Body of pancreas (tissue), 4 donors: ENCODE measurements at regions not wholly inside any gene's neighbourhood (a gene's known extent, or its start where the extent isn't known, plus 50 kb on each side); places are given as distances from the start of the nearest gene placed in this dataset.

Experiments used
- ATAC-seq: fragments of 150-250 bp; one replicate; pipeline ENCODE4 v1.9.1; 2016
- DNase-seq, 4 donors: peaks; one replicate each; pipeline ENCODE4 v3.0.0-alpha.2; 2019
- H3K27ac ChIP-seq, 4 donors: fragments of 200-600 bp; sonication (generic); 1 replicate in 3 of 4; 2 replicates in 1 of 4; pipeline versions ENCODE4 v1.5.1 to v1.6.1; 2016 to 2019; ENCODE audit warnings: mild to moderate bottlenecking in 1 of 4, mixed read lengths in 1 of 4, moderate library complexity in 1 of 4
- H3K27me3 ChIP-seq, 2 donors: fragments of 200-600 bp; sonication (generic); one replicate each; pipeline ENCODE4 v1.6.0; 2016; ENCODE audit warnings: mild to moderate bottlenecking in 1 of 2
- H3K36me3 ChIP-seq, 2 donors: fragments of 200-600 bp; sonication (generic); replicated peaks in 1 of 2; 2 replicates each; pipeline ENCODE4 v1.5.1; 2016; ENCODE audit warnings: low read depth in 2 of 2; ENCODE audit not compliant: insufficient read depth in 1 of 2
- H3K4me1 ChIP-seq: fragments of 200-600 bp; sonication (generic); one replicate; pipeline ENCODE4 v1.6.0; 2016
- H3K4me3 ChIP-seq, 2 donors: fragments of 200-600 bp; sonication (generic); 1 replicate in 1 of 2; 2 replicates in 1 of 2; pipeline ENCODE4 v1.5.1; 2016 to 2019
- H3K9me3 ChIP-seq, 3 donors: fragments of 200-600 bp; sonication (generic); 1 replicate in 2 of 3; 2 replicates in 1 of 3; pipeline ENCODE4 v1.5.1; 2016
- CTCF ChIP-seq, 7 experiments: fragments of 450-650 bp in 4 of 7; fragments of 200-600 bp in 3 of 7; sonication (generic) in 3 of 7; IDR thresholded peaks; one replicate each; pipeline ENCODE4 v1.5.1; 2016 to 2019; ENCODE audit warnings: antibody characterized with exemption in 7 of 7
- POLR2A ChIP-seq, 3 donors: fragments of 450-650 bp; IDR thresholded peaks; one replicate each; pipeline ENCODE4 v1.6.1; 2016; ENCODE audit warnings: antibody characterized with exemption in 3 of 3, mild to moderate bottlenecking in 2 of 3
- WGBS, 2 donors: methylation state at CpG; one replicate each; pipeline ENCODE4 v1.1.5; 2017; 5-methylcytosine and 5-hydroxymethylcytosine counted together
- intact Hi-C: fragments of 100-400 bp; cut with DNase I; formaldehyde crosslinking; loops from one replicate; pipeline ENCODE4 v1.15.1; 2023

GRCh38 chr9:110142868-110143481 lies 65.0 kb downstream of the C9orf152 start:
- Histone ChIP-seq H3K36me3 (no peaks in the 10 kb centered on the region), H3K27ac (peak overlapping the region in 1 of 4 donors; percentile 37), H3K4me3 (no peak overlapping the region), H3K27me3 (no peaks in the 10 kb centered on the region), H3K4me1 (peaks cover 20% of the 10 kb centered on the region), H3K9me3 (no peaks in the 10 kb centered on the region)
- ATAC-seq (no peak), DNase-seq (no peak)
- 78 to 81% methylated on average over 3 of the region's 3 CpGs for WGBS, 2 donors
- intact Hi-C loops = loop anchor here (10.0 kb wide), 1 partner anchor 238 kb away; no protein-coding TSS in a partner anchor
- no peak for TF ChIP-seq CTCF (IDR thresholded peaks at IDR 0.05)
- TF ChIP-seq POLR2A (IDR thresholded peaks at IDR 0.05) = no peak

GRCh38 chr9:110143485-110143884 lies 64.5 kb downstream of the C9orf152 start:
- peaks cover 20% of the 10 kb centered on the region for H3K4me1 ChIP-seq
- H3K9me3 ChIP-seq = no peaks in the 10 kb centered on the region
- H3K4me3 ChIP-seq = no peak overlapping the region
- intact Hi-C loops = loop anchor here (10.0 kb wide), 1 partner anchor 239 kb away; no protein-coding TSS in a partner anchor
- WGBS, 2 donors = 11 to 13% methylated on average over 1 of the region's 1 CpG
- H3K36me3 ChIP-seq = no peaks in the 10 kb centered on the region
- DNase-seq (no peak), ATAC-seq (no peak)
- no peak for TF ChIP-seq CTCF (IDR thresholded peaks at IDR 0.05)
- TF ChIP-seq POLR2A (IDR thresholded peaks at IDR 0.05) = no peak
- peak overlapping the region in 1 of 4 donors; percentile 37 for H3K27ac ChIP-seq
- no peaks in the 10 kb centered on the region for H3K27me3 ChIP-seq

GRCh38 chr9:110143950-110144545 lies 63.9 kb downstream of the C9orf152 start:
- DNase-seq = no peak
- H3K4me3 ChIP-seq = no peak overlapping the region
- H3K27me3 ChIP-seq = no peaks in the 10 kb centered on the region
- intact Hi-C loops = loop anchor here (10.0 kb wide), 1 partner anchor 239 kb away; no protein-coding TSS in a partner anchor
- H3K36me3 ChIP-seq = no peaks in the 10 kb centered on the region
- 76 to 85% methylated on average over 2 of the region's 2 CpGs for WGBS, 2 donors
- H3K9me3 ChIP-seq = no peaks in the 10 kb centered on the region
- no peak for ATAC-seq
- TF ChIP-seq CTCF (IDR thresholded peaks at IDR 0.05) (no peak), POLR2A (IDR thresholded peaks at IDR 0.05) (no peak)
- peak overlapping the region in 1 of 4 donors; percentile 37 for H3K27ac ChIP-seq
- H3K4me1 ChIP-seq = peaks cover 20% of the 10 kb centered on the region

- Histone ChIP-seq H3K4me1 (peaks cover 15% of the 10 kb centered on the region), H3K27ac (no peak overlapping the region), H3K9me3 (no peaks in the 10 kb centered on the region), H3K4me3 (no peak overlapping the region), H3K27me3 (no peaks in the 10 kb centered on the region), H3K36me3 (no peaks in the 10 kb centered on the region)
- no peak for TF ChIP-seq POLR2A (IDR thresholded peaks at IDR 0.05)
- TF ChIP-seq CTCF (IDR thresholded peaks at IDR 0.05) = no peak
- intact Hi-C loops = loop anchor here (10.0 kb wide), 1 partner anchor 242 kb away; no protein-coding TSS in a partner anchor
- no peak for ATAC-seq
- WGBS, 2 donors = 36 to 80% methylated on average over 1 of the region's 1 CpG
- DNase-seq = no peak
Measured at GRCh38 chr9:110146373-110146772, 61.6 kb downstream of the C9orf152 start.
